Smooth muscle cell (in vitro differentiated cells): ENCODE measurements at regions not wholly inside any gene's neighbourhood (a gene's known extent, or its start where the extent isn't known, plus 50 kb on each side); places are given as distances from the start of the nearest gene placed in this dataset.

Experiments
- DNase-seq: peaks from one replicate; lab custom pipeline; 2025; ENCODE audit not compliant: unreplicated experiment; lab: John Stamatoyannopoulos, UW
- H2AFZ ChIP-seq: fragments of 200-600 bp; sonication (generic); 2 replicates; pipeline ENCODE4 v1.6.0; 2016; ENCODE audit warnings: antibody characterized with exemption, low read depth, mild to moderate bottlenecking
- H3F3A ChIP-seq: fragments of 200-600 bp; sonication (generic); 2 replicates; pipeline ENCODE4 v1.6.0; 2017; ENCODE audit warnings: antibody characterized with exemption, low read depth
- H3K27ac ChIP-seq: fragments of 200-600 bp; sonication (generic); 2 replicates; pipeline ENCODE4 v1.5.1; 2016; ENCODE audit warnings: low read depth, mild to moderate bottlenecking
- H3K27me3 ChIP-seq: fragments of 200-600 bp; sonication (generic); 2 replicates; pipeline ENCODE4 v1.6.1; 2016; ENCODE audit warnings: low read depth, mild to moderate bottlenecking
- H3K36me3 ChIP-seq: fragments of 200-600 bp; sonication (generic); 2 replicates; pipeline ENCODE4 v1.5.1; 2016; ENCODE audit warnings: low read depth
- H3K4me1 ChIP-seq: fragments of 200-600 bp; sonication (generic); 2 replicates; pipeline ENCODE4 v1.5.1; 2016; ENCODE audit warnings: low read depth
- H3K4me2 ChIP-seq: fragments of 200-600 bp; sonication (generic); 2 replicates; pipeline ENCODE4 v1.6.0; 2016; ENCODE audit warnings: mild to moderate bottlenecking
- H3K4me3 ChIP-seq: fragments of 200-600 bp; sonication (generic); 2 replicates; pipeline ENCODE4 v1.5.1; 2016; ENCODE audit warnings: mild to moderate bottlenecking
- H3K79me2 ChIP-seq: fragments of 200-600 bp; sonication (generic); 2 replicates; pipeline ENCODE4 v1.6.0; 2016; ENCODE audit warnings: low read depth, mild to moderate bottlenecking
- H3K9ac ChIP-seq: fragments of 200-600 bp; sonication (generic); 2 replicates; pipeline ENCODE4 v1.6.0; 2016; ENCODE audit warnings: low read depth
- H3K9me3 ChIP-seq: fragments of 200-600 bp; sonication (generic); replicated peaks from 2 replicates; pipeline ENCODE4 v1.5.1; 2016; ENCODE audit warnings: low read depth
- H4K20me1 ChIP-seq: fragments of 200-600 bp; sonication (generic); 2 replicates; pipeline ENCODE4 v1.6.0; 2016; ENCODE audit warnings: low read depth
- CTCF ChIP-seq: fragments of 200-600 bp; sonication (generic); IDR thresholded peaks from 2 replicates; pipeline ENCODE4 v1.5.1; 2017; ENCODE audit warnings: borderline replicate concordance, mild to moderate bottlenecking, antibody characterized with exemption; ENCODE audit not compliant: insufficient read depth, poor library complexity, severe bottlenecking
- WGBS: methylation state at CpG from one replicate; pipeline ENCODE4 v1.1.7; 2016; ENCODE audit warnings: low lambda C conversion rate; 5-methylcytosine and 5-hydroxymethylcytosine counted together

DNA sequence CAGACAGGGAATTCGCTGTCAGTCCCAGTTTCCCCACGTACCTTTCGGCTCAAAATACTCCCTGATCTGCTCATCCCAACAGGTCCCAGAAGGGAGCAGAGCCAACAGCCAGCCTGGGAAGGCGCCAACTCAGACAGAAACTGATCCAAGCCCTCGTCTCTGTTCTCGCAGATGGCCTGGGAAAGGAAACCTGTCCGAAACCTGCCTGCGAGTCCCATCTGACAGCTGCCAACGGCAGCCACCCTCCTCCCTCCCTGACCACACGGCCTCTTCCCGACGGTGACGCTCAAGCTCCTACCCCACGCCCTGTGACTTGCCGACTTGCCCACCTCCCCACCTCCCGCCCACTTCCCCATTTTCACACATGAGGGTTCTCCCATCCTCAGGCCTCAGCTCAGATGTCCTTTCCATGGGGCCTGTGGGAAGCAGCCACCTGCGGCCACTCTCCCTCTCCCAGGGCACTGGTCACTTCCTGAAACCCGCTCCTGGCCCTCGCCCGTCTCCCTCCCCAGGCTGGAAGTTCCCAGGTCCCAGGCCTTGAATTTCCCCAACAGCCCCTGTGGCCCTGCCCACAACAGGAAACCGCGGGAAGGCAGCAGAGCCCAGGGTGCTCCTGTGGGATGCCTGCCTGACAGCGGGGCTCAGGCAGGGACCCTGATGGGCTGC is 60.9 kb upstream of the FBRSL1 start:
- no peak overlapping the region for H3K27ac ChIP-seq
- TF ChIP-seq CTCF: no peak
- no peaks in the 10 kb centered on the region for H3K9me3 ChIP-seq

DNA sequence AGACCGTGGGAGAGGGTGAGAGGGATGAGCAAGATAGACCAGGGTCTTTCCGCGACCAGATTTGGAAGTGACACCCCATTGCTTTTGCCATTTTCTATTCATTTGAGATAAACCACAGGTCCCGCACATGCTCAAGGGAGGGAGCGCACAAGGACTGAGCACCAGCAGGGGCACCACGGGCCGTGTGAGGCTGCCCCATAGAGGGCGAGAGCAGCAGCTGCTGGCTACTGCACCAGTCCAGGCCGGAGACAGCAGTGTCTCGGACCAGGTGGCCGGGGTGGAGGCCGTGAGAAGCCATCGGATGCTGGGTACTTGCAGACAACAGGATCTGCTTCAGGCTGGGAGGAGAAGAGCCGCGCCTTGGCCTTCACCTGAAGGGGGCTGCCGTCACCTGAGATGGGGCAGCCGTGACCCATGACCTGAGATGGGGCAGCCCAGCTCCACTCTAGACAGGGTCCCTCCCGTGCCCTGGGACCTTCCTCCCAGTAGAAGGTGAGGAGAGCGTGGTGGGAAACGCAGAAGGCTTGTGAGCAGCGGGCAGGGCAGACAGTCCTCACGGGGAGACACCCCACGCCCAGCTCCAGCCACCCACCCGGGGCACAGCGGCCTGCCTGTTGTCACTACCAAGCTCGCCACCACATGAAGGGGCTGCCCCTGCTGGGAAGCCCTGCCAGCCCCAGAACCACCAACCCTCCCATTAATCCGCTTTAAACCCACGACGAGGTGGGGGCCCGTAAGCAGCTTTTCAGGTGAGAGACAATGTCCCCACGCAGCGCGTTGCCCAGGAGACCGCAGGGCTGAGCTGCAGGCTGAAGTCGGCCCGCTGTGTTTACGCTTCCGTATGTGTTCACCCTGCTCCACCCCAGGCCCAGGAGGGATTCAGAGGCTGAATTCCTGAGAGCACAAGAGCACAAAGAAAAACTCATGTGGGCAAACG is 61.7 kb upstream of the FBRSL1 start:
- H4K20me1 ChIP-seq: no peaks in the 10 kb centered on the region
- no peaks in the 10 kb centered on the region for H3K79me2 ChIP-seq
- H3K9ac ChIP-seq: no peak overlapping the region
- 74% methylated on average over 34 of the region's 39 CpGs for WGBS
- peaks cover 45% of the 10 kb centered on the region for H3K4me1 ChIP-seq
- no peak for DNase-seq
- no peak for TF ChIP-seq CTCF
- H3K4me2 ChIP-seq: no peak overlapping the region
- H3K9me3 ChIP-seq: no peaks in the 10 kb centered on the region
- no peak overlapping the region for H3K27ac ChIP-seq
- peaks cover 38% of the 10 kb centered on the region for H3K27me3 ChIP-seq
- no peak overlapping the region for H2AFZ ChIP-seq
- H3F3A ChIP-seq: no peaks in the 10 kb centered on the region
- H3K4me3 ChIP-seq: no peak overlapping the region
- no peaks in the 10 kb centered on the region for H3K36me3 ChIP-seq

More for the DNA sequence above, 60.9 kb upstream of the FBRSL1 start:
- no peaks in the 10 kb centered on the region for H3F3A ChIP-seq
- H3K36me3 ChIP-seq: no peaks in the 10 kb centered on the region
- H3K4me3 ChIP-seq: no peak overlapping the region
- peaks cover 45% of the 10 kb centered on the region for H3K4me1 ChIP-seq
- H2AFZ ChIP-seq: no peak overlapping the region
- no peak for DNase-seq
- H3K27me3 ChIP-seq: peaks cover 38% of the 10 kb centered on the region
- no peak overlapping the region for H3K4me2 ChIP-seq
- no peak overlapping the region for H3K9ac ChIP-seq
- H4K20me1 ChIP-seq: no peaks in the 10 kb centered on the region
- WGBS: 52% methylated on average over 23 of the region's 23 CpGs
- H3K79me2 ChIP-seq: no peaks in the 10 kb centered on the region

GRCh38 chr12:132427174-132427768 is 62.7 kb upstream of the FBRSL1 start:
- Histone ChIP-seq H3K27me3 (peaks cover 38% of the 10 kb centered on the region), H3K79me2 (no peaks in the 10 kb centered on the region)
- WGBS: 79% methylated on average over 6 of the region's 20 CpGs

More at GRCh38 chr12:132427174-132427768, 62.7 kb upstream of the FBRSL1 start:
- no peaks in the 10 kb centered on the region for H3K36me3 ChIP-seq
- H3K27ac ChIP-seq: no peak overlapping the region
- no peak overlapping the region for H3K9ac ChIP-seq
- H3F3A ChIP-seq: no peaks in the 10 kb centered on the region
- H3K4me3 ChIP-seq: no peak overlapping the region
- no peak overlapping the region for H2AFZ ChIP-seq
- TF ChIP-seq CTCF: no peak
- H3K4me2 ChIP-seq: no peak overlapping the region
- DNase-seq: no peak
- no peaks in the 10 kb centered on the region for H3K9me3 ChIP-seq
- H4K20me1 ChIP-seq: no peaks in the 10 kb centered on the region
- H3K4me1 ChIP-seq: peaks cover 43% of the 10 kb centered on the region
